ENCODE measurements at regions not wholly inside any gene's neighbourhood (a gene's known extent, or its start where the extent isn't known, plus 50 kb on each side); places are given as distances from the start of the nearest gene placed in this dataset.

GRCh38 chr6:48505621-48506020, 394.6 kb upstream of the PTCHD4 start:
- TF ChIP-seq CTCF (IDR thresholded peaks at IDR 0.05) (no peak), POLR2A (IDR thresholded peaks at IDR 0.05) (no peak)

Data from prostate gland (tissue), 2 donors.